Endothelial cell of umbilical vein (primary cell): ENCODE measurements at regions not wholly inside any gene's neighbourhood (a gene's known extent, or its start where the extent isn't known, plus 50 kb on each side); places are given as distances from the start of the nearest gene placed in this dataset.

Experiments
- CTCF ChIP-seq, 2 donors: IDR thresholded peaks; 1 replicate in 1 of 2; 2 replicates in 1 of 2; pipeline ENCODE4 v1.5.1; 2011; ENCODE audit warnings: low read length in 2 of 2, mild to moderate bottlenecking in 2 of 2, moderate library complexity in 2 of 2, control low read depth in 1 of 2, inconsistent platforms in 1 of 2, low read depth in 1 of 2; ENCODE audit not compliant: insufficient read depth in 1 of 2; ENCODE audit errors: extremely low read depth in 1 of 2
- EZH2 ChIP-seq: IDR thresholded peaks from 2 replicates; pipeline ENCODE4 v1.6.1; 2012; ENCODE audit warnings: borderline replicate concordance, low read depth, mild to moderate bottlenecking, moderate library complexity, low read length, inconsistent platforms; ENCODE audit not compliant: severe bottlenecking
- GATA2 ChIP-seq: IDR thresholded peaks from 2 replicates; pipeline ENCODE4 v1.7.0; 2011; ENCODE audit warnings: low read depth, mild to moderate bottlenecking, moderate library complexity, mixed read lengths, low read length; ENCODE audit not compliant: insufficient read length, insufficient read depth
- JUN ChIP-seq: IDR thresholded peaks from 2 replicates; pipeline ENCODE4 v1.6.1; 2011; ENCODE audit warnings: borderline replicate concordance, low read depth; ENCODE audit not compliant: insufficient read length, insufficient read depth
- MAX ChIP-seq: IDR thresholded peaks from 2 replicates; pipeline ENCODE4 v1.6.1; 2011; ENCODE audit not compliant: insufficient read depth, insufficient read length
- MYC ChIP-seq: IDR thresholded peaks from one replicate; pipeline ENCODE4 v1.6.1; 2011; ENCODE audit warnings: mild to moderate bottlenecking, low read depth, low read length
- POLR2A ChIP-seq: IDR thresholded peaks from 2 replicates; pipeline ENCODE4 v1.6.1; 2012; ENCODE audit warnings: low read depth, mild to moderate bottlenecking, control low read depth, low read length
- POLR2AphosphoS5 ChIP-seq: IDR thresholded peaks from 2 replicates; pipeline ENCODE4 v1.6.1; 2012; ENCODE audit warnings: low read depth, mild to moderate bottlenecking, control low read depth, low read length, moderate library complexity; ENCODE audit not compliant: insufficient read depth

- TF ChIP-seq EZH2 (no peak), CTCF (IDR thresholded peaks at IDR 0.05; ENCODE audit: extremely low read depth in 1 of 2, insufficient read depth in 1 of 2, low read depth in 1 of 2, low read length in 2 of 2) (no peak), MYC (no peak), POLR2A (no peak), MAX (no peak), GATA2 (no peak), JUN (no peak), POLR2AphosphoS5 (no peak)
These were observed 152.8 kb downstream of the GAS1 start for GRCh38 chr9:86794391-86795046.
